NT2/D1 (cell line): ENCODE measurements at regions not wholly inside any gene's neighbourhood (a gene's known extent, or its start where the extent isn't known, plus 50 kb on each side); places are given as distances from the start of the nearest gene placed in this dataset.

Experiments
- SUZ12 ChIP-seq: IDR thresholded peaks from 2 replicates; pipeline ENCODE4 v1.6.1; 2011; ENCODE audit not compliant: insufficient read length, insufficient read depth; ENCODE audit errors: extremely low read depth
- YY1 ChIP-seq: IDR thresholded peaks from 2 replicates; pipeline ENCODE4 v1.6.1; 2011; ENCODE audit not compliant: insufficient read length, insufficient read depth
- ZNF274 ChIP-seq: IDR thresholded peaks from 2 replicates; pipeline ENCODE4 v1.6.1; 2011; ENCODE audit warnings: mild to moderate bottlenecking, low read depth, low read length

DNA sequence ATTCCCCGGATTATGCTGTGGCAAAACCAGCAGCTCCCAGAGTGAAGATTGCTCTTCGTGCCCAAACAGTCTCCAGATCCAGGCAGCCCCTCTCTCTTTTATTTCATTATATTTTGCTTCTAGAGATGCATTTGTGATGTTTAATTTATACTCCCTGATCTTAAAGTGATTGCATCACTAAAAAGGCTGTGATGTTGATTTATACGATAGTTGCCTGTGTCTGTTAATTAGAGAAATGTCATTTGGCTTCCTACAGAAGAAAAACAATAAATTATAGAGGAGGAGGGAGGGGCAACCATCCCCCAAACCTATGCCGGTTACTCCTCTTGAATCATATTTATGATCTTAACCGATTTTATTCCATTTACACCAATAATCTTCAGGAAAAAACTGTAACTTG, 615.3 kb downstream of the TOX3 start:
- no peak for TF ChIP-seq YY1
- no peak for TF ChIP-seq SUZ12
- TF ChIP-seq ZNF274: no peak
